DOHH2 (cell line): ENCODE measurements at regions not wholly inside any gene's neighbourhood (a gene's known extent, or its start where the extent isn't known, plus 50 kb on each side); places are given as distances from the start of the nearest gene placed in this dataset.

Source experiments
- EZH2phosphoT487 ChIP-seq: fragments of 200-600 bp; sonication (generic); IDR thresholded peaks from 2 replicates; pipeline ENCODE4 v1.6.1; 2017; ENCODE audit warnings: borderline replicate concordance, mild to moderate bottlenecking, antibody characterized with exemption, low read length, moderate library complexity, mixed read lengths
- TF ChIP-seq, protein P1 (sequence below): fragments of 200-600 bp; sonication (generic); IDR thresholded peaks from one replicate; pipeline ENCODE4 v1.5.1; 2014; ENCODE audit warnings: antibody characterized with exemption, mild to moderate bottlenecking, low read depth, low read length; ENCODE audit not compliant: poor library complexity, severe bottlenecking

GRCh38 chr1:65722461-65722860 is 70.2 kb upstream of the PDE4B start:
- TF ChIP-seq, protein P1, sequence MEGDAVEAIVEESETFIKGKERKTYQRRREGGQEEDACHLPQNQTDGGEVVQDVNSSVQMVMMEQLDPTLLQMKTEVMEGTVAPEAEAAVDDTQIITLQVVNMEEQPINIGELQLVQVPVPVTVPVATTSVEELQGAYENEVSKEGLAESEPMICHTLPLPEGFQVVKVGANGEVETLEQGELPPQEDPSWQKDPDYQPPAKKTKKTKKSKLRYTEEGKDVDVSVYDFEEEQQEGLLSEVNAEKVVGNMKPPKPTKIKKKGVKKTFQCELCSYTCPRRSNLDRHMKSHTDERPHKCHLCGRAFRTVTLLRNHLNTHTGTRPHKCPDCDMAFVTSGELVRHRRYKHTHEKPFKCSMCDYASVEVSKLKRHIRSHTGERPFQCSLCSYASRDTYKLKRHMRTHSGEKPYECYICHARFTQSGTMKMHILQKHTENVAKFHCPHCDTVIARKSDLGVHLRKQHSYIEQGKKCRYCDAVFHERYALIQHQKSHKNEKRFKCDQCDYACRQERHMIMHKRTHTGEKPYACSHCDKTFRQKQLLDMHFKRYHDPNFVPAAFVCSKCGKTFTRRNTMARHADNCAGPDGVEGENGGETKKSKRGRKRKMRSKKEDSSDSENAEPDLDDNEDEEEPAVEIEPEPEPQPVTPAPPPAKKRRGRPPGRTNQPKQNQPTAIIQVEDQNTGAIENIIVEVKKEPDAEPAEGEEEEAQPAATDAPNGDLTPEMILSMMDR, result no peak
- no peak for TF ChIP-seq EZH2phosphoT487
